Parathyroid adenoma (tissue), 2 donors: ENCODE measurements at regions not wholly inside any gene's neighbourhood (a gene's known extent, or its start where the extent isn't known, plus 50 kb on each side); places are given as distances from the start of the nearest gene placed in this dataset.

Experiments used
- H2AFZ ChIP-seq: fragments of 300-600 bp; sonication (generic); one replicate; pipeline ENCODE4 v1.7.0; 2017; ENCODE audit warnings: antibody characterized with exemption, mild to moderate bottlenecking
- H3K27ac ChIP-seq: fragments of 300-600 bp; sonication (generic); one replicate; pipeline ENCODE4 v1.7.0; 2017
- H3K27me3 ChIP-seq: fragments of 300-600 bp; sonication (generic); one replicate; pipeline ENCODE4 v1.7.0; 2017; ENCODE audit warnings: low read length; ENCODE audit not compliant: control insufficient read depth, insufficient read depth
- H3K36me3 ChIP-seq: fragments of 300-600 bp; sonication (generic); one replicate; pipeline ENCODE4 v1.7.0; 2017; ENCODE audit warnings: low read length; ENCODE audit not compliant: control insufficient read depth, insufficient read depth
- H3K4me1 ChIP-seq: fragments of 300-600 bp; sonication (generic); one replicate; pipeline ENCODE4 v1.7.0; 2017; ENCODE audit warnings: control low read depth
- H3K4me2 ChIP-seq: fragments of 300-600 bp; sonication (generic); one replicate; pipeline ENCODE4 v1.7.0; 2017; ENCODE audit warnings: low read length
- H3K4me3 ChIP-seq: fragments of 300-600 bp; sonication (generic); one replicate; pipeline ENCODE4 v1.7.0; 2017; ENCODE audit warnings: low read depth, low read length
- H3K79me2 ChIP-seq: fragments of 300-600 bp; sonication (generic); one replicate; pipeline ENCODE4 v1.7.0; 2017; ENCODE audit warnings: control low read depth
- H3K9ac ChIP-seq: fragments of 300-600 bp; sonication (generic); one replicate; pipeline ENCODE4 v1.7.0; 2017; ENCODE audit warnings: mild to moderate bottlenecking
- H3K9me3 ChIP-seq: fragments of 300-600 bp; sonication (generic); one replicate; pipeline ENCODE4 v1.7.0; 2017; ENCODE audit warnings: low read length; ENCODE audit not compliant: control insufficient read depth
- TF ChIP-seq, protein P1 (sequence below): fragments of 300-600 bp; sonication (generic); IDR thresholded peaks from one replicate; pipeline ENCODE4 v1.7.0; 2017; ENCODE audit warnings: antibody characterized with exemption, mild to moderate bottlenecking
- donor health status: primary hyperparathyroidism.

DNA sequence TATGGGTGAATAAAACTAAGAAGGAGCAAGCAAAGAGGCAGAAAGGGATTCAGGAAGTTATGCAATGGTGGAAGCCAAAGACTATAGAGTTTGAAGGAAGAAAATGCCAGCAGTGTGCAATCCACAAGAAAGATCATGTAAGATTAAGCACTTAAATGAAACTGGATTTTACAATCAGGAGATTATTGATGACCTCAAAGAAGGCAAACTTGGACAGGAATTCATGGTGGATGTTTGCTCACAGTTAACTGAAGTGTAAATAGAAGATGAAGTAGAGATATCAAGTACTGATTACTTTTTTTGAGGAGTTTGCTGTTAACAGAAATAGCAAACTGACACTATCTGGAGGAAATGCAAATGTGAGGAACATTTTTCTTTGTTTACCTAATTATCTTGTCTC, 308.9 kb downstream of the RND3 start:
- Histone ChIP-seq H3K27me3 (no peaks in the 10 kb centered on the region), H2AFZ (no peak overlapping the region), H3K27ac (no peak overlapping the region), H3K4me2 (no peak overlapping the region), H3K9me3 (no peaks in the 10 kb centered on the region), H3K9ac (no peak overlapping the region), H3K36me3 (no peaks in the 10 kb centered on the region), H3K4me1 (no peaks in the 10 kb centered on the region), H3K4me3 (no peak overlapping the region), H3K79me2 (no peaks in the 10 kb centered on the region)
- TF ChIP-seq, protein P1, sequence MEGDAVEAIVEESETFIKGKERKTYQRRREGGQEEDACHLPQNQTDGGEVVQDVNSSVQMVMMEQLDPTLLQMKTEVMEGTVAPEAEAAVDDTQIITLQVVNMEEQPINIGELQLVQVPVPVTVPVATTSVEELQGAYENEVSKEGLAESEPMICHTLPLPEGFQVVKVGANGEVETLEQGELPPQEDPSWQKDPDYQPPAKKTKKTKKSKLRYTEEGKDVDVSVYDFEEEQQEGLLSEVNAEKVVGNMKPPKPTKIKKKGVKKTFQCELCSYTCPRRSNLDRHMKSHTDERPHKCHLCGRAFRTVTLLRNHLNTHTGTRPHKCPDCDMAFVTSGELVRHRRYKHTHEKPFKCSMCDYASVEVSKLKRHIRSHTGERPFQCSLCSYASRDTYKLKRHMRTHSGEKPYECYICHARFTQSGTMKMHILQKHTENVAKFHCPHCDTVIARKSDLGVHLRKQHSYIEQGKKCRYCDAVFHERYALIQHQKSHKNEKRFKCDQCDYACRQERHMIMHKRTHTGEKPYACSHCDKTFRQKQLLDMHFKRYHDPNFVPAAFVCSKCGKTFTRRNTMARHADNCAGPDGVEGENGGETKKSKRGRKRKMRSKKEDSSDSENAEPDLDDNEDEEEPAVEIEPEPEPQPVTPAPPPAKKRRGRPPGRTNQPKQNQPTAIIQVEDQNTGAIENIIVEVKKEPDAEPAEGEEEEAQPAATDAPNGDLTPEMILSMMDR, result no peak

DNA sequence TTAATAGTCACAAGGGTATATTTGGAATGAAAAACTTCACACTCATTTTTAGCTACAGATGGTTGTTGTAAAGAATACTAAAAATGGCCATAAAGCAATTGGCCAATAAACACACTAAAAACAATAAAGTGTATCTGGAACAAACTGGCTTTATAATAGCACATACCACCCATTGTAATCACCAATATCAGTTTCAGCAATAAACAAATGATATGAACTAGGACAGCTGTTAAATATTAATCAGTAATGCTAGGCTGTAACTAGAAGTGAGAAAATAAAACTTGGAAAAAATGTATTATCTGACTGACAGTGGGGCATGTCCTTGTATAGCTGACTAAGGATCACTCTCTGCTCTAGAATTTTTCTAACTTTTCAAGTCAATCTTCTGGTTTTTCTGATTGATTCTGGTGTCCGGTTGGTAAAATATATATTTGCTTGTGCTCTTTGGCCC, 312.5 kb downstream of the RND3 start:
- H3K4me3 ChIP-seq, result no peak overlapping the region
- no peaks in the 10 kb centered on the region for H3K4me1 ChIP-seq
- H3K27ac ChIP-seq, result no peak overlapping the region
- H3K9me3 ChIP-seq, result no peaks in the 10 kb centered on the region
- no peaks in the 10 kb centered on the region for H3K27me3 ChIP-seq
- H3K36me3 ChIP-seq, result no peaks in the 10 kb centered on the region
- TF ChIP-seq, protein P1, result no peak
- no peaks in the 10 kb centered on the region for H3K79me2 ChIP-seq
- H3K4me2 ChIP-seq, result no peak overlapping the region
- no peak overlapping the region for H2AFZ ChIP-seq
- H3K9ac ChIP-seq, result no peak overlapping the region

DNA sequence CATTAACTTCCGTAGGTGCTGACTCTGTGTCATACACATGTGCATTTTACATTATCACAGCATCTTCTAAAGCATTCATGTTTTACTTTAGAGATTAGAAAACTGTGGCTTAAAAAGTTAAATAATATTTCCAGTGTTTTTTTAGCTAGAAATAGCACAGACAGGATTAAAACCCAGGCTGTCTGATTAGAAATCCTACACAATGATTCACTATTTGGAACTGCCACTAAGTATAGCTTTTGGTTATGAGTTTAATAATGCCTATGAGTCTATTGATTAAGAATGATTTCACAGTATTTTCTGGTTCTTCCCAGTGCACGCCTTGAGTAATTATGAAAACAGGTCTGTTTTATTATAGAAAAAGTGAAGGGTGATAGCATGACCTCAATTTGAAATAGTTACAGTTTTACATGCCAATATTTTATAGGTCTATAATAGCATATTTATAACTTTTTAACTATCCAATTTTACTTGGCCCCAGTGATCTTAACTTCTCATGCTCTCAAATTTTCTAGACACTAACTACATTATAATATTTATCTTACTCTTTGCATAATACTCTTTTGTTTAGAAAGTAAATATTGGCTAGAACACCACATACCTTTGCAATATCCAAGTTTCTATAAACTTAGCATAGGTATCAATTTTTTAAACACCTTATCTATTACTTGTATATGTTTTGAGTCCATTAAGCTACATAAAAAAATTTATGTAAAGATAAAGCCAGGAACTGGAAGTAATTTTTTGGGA, 313.2 kb downstream of the RND3 start:
- no peak overlapping the region for H3K4me3 ChIP-seq
- TF ChIP-seq, protein P1, result no peak
- H3K9ac ChIP-seq, result no peak overlapping the region
- no peak overlapping the region for H2AFZ ChIP-seq
- no peaks in the 10 kb centered on the region for H3K4me1 ChIP-seq
- no peaks in the 10 kb centered on the region for H3K79me2 ChIP-seq
- no peak overlapping the region for H3K27ac ChIP-seq
- no peaks in the 10 kb centered on the region for H3K9me3 ChIP-seq
- no peak overlapping the region for H3K4me2 ChIP-seq
- H3K36me3 ChIP-seq, result no peaks in the 10 kb centered on the region
- H3K27me3 ChIP-seq, result no peaks in the 10 kb centered on the region

DNA sequence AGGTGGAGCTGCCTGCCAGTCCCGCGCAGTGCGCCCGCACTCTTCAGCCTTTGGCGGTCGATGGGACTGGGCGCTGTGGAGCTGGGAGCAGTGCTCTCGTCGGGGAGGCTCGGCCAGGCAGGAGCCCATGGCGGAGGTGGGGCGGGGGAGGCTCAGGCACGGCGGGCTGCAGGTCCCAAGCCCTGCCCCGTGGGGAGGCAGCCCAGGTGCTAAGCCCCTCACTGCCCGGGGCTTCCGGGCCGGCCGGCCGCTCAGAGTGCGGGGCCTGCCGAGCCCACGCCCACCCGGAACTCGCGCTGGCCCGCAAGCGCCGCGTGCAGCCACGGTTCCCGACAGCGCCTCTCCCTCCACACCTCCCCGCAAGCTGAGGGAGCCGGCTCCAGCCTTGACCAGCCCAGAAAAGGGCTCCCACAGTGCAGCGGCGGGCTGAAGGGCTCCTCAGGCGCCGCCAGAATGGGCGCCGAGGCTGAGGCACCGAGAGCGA, 316.4 kb downstream of the RND3 start:
- TF ChIP-seq, protein P1, result no peak
- H2AFZ ChIP-seq, result no peak overlapping the region
- no peaks in the 10 kb centered on the region for H3K36me3 ChIP-seq
- H3K79me2 ChIP-seq, result no peaks in the 10 kb centered on the region
- H3K4me2 ChIP-seq, result no peak overlapping the region
- H3K4me3 ChIP-seq, result no peak overlapping the region
- H3K27ac ChIP-seq, result no peak overlapping the region
- H3K4me1 ChIP-seq, result no peaks in the 10 kb centered on the region
- no peaks in the 10 kb centered on the region for H3K9me3 ChIP-seq
- no peak overlapping the region for H3K9ac ChIP-seq
- H3K27me3 ChIP-seq, result no peaks in the 10 kb centered on the region

DNA sequence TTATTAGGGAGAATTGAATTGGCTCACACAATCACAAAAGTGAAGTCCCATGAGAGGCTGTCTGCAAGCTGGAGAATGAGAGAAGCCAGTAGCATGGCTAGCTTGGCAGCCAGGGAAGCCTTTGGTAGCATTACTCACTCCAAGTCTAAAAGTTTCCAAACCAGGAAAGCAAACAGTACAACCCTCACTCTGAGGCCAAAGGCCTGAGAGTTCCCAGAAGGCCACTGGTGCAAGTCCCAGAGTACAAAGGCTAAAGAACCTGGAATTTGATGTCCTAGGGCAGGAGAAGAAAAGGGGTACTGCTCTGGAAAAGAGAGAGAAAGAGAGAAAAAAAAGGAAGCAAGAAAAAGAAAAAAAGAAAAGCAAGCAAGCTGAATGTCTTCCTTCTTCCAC, 318.2 kb downstream of the RND3 start:
- H3K4me3 ChIP-seq, result no peak overlapping the region
- no peak overlapping the region for H2AFZ ChIP-seq
- H3K27ac ChIP-seq, result no peak overlapping the region
- no peak overlapping the region for H3K9ac ChIP-seq
- no peaks in the 10 kb centered on the region for H3K27me3 ChIP-seq
- H3K4me1 ChIP-seq, result no peaks in the 10 kb centered on the region
- H3K4me2 ChIP-seq, result no peak overlapping the region
- H3K79me2 ChIP-seq, result no peaks in the 10 kb centered on the region
- H3K9me3 ChIP-seq, result no peaks in the 10 kb centered on the region
- TF ChIP-seq, protein P1, result no peak
- no peaks in the 10 kb centered on the region for H3K36me3 ChIP-seq
